Duodenal mucosa (tissue), 2 donors: ENCODE measurements at regions not wholly inside any gene's neighbourhood (a gene's known extent, or its start where the extent isn't known, plus 50 kb on each side); places are given as distances from the start of the nearest gene placed in this dataset.

ENCODE experiments used
- H3K27ac ChIP-seq: one replicate; pipeline ENCODE4 v1.7.0; 2013; ENCODE audit warnings: low read depth, low read length
- H3K27me3 ChIP-seq, 2 donors: one replicate each; pipeline ENCODE4 v1.7.0; 2013; ENCODE audit warnings: low read length in 2 of 2, control low read depth in 1 of 2; ENCODE audit not compliant: insufficient read depth in 2 of 2, control insufficient read depth in 1 of 2
- H3K36me3 ChIP-seq, 2 donors: one replicate each; pipeline ENCODE4 v1.7.0; 2013; ENCODE audit warnings: low read length in 2 of 2, control low read depth in 1 of 2; ENCODE audit not compliant: insufficient read depth in 2 of 2, control insufficient read depth in 1 of 2
- H3K4me1 ChIP-seq, 2 donors: one replicate each; pipeline ENCODE4 v1.7.0; 2013; ENCODE audit warnings: low read length in 2 of 2, control low read depth in 1 of 2; ENCODE audit not compliant: insufficient read depth in 2 of 2, control insufficient read depth in 1 of 2
- H3K4me3 ChIP-seq, 2 donors: one replicate each; pipeline ENCODE4 v1.7.0; 2013; ENCODE audit warnings: low read length in 2 of 2, low read depth in 1 of 2
- H3K9ac ChIP-seq, 2 donors: one replicate each; pipeline ENCODE4 v1.7.0; 2013; ENCODE audit warnings: low read length in 2 of 2, low read depth in 1 of 2
- H3K9me3 ChIP-seq, 2 donors: one replicate each; pipeline ENCODE4 v1.7.0; 2013; ENCODE audit warnings: low read length in 2 of 2, control low read depth in 1 of 2; ENCODE audit not compliant: control insufficient read depth in 1 of 2

DNA sequence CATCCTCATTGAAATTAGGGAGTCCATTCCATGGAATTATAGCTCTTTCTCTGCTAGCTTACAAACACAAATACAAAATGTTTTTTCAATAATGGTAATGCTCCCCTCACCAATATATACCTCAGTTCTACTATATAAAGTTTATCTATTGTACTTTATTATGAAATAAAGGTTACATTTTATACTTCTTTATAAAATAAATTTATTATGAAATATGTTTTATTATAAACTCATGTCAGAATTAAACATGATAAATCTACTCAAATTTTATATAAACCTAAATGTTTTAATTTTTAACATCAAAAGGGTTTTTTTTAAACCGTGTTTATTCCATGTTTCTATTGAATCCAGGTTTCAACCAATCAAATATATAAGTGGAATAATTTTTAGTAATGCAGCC lies 646.1 kb upstream of the PCDH20 start:
- H3K27me3 ChIP-seq: no peaks in the 10 kb centered on the region
- H3K36me3 ChIP-seq: no peaks in the 10 kb centered on the region
- no peak overlapping the region for H3K9ac ChIP-seq
- no peak overlapping the region for H3K27ac ChIP-seq
- no peaks in the 10 kb centered on the region for H3K4me1 ChIP-seq
- peaks cover 0 to 4% of the 10 kb centered on the region in 2 donors for H3K9me3 ChIP-seq
- H3K4me3 ChIP-seq: no peak overlapping the region

DNA sequence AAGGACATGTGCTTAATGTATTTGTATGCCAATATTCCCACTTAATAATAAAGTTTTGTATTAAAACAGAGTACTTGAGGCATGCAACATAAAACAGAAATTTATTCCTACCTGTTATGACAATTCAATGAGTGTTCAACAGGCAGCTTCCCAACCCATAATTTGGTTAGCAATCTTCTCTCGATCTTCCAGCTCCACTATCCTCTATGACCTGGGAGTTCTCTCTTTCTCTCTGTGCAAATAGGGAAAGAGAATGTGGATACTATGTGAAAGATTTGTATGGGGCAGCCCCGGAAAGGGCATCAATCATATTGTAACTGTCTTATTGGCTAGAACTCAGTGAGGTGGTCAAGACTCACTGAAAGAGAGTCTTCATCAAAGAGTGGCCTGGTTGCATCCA lies 644.9 kb upstream of the PCDH20 start:
- no peaks in the 10 kb centered on the region for H3K36me3 ChIP-seq
- no peak overlapping the region for H3K27ac ChIP-seq
- no peaks in the 10 kb centered on the region for H3K27me3 ChIP-seq
- no peak overlapping the region for H3K4me3 ChIP-seq
- H3K9ac ChIP-seq: no peak overlapping the region
- H3K9me3 ChIP-seq: no peaks in the 10 kb centered on the region
- no peaks in the 10 kb centered on the region for H3K4me1 ChIP-seq

DNA sequence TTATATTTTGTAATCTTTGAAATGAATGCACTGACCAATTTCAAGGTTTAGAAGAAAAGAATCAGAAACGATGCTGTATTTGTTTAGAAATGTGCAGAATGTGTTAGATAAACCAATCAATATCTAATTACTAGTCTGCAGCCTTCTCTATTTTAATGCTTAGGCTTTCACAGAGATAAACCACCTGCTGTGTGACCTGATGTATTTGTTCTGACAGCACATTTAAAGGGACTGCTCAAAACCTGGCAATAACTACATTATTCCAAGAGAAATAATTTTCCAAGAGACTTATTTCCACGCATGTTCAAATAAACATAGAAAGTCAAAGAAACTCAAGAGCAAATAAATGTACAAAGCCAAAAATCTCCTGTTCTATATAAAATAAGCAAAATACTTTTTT lies 641.6 kb upstream of the PCDH20 start:
- no peak overlapping the region for H3K27ac ChIP-seq
- no peaks in the 10 kb centered on the region for H3K27me3 ChIP-seq
- no peak overlapping the region for H3K9ac ChIP-seq
- H3K4me3 ChIP-seq: no peak overlapping the region
- H3K4me1 ChIP-seq: no peaks in the 10 kb centered on the region
- H3K36me3 ChIP-seq: no peaks in the 10 kb centered on the region
- no peaks in the 10 kb centered on the region for H3K9me3 ChIP-seq

DNA sequence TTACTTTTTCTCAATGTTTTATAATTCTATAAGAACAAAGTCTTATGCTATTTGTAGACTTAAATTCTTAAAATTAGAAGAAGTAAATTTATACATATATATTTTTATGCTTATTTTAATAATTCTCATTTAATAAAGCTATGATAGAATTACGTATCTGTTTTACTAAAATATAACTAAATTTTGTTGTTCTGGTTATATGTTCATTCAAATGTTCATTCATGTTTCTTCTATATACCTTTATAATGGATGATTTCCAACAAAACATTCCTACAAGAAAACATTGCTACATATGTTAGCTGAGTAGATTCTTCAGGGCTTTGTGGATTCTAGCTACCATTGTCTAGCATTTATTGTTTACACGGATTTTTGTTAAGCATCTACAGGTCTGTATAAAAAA lies 634.3 kb upstream of the PCDH20 start:
- no peaks in the 10 kb centered on the region for H3K4me1 ChIP-seq
- no peak overlapping the region for H3K9ac ChIP-seq
- H3K9me3 ChIP-seq: peaks cover 6 to 11% of the 10 kb centered on the region in 2 donors
- H3K27me3 ChIP-seq: no peaks in the 10 kb centered on the region
- H3K27ac ChIP-seq: no peak overlapping the region
- no peak overlapping the region for H3K4me3 ChIP-seq
- no peaks in the 10 kb centered on the region for H3K36me3 ChIP-seq

DNA sequence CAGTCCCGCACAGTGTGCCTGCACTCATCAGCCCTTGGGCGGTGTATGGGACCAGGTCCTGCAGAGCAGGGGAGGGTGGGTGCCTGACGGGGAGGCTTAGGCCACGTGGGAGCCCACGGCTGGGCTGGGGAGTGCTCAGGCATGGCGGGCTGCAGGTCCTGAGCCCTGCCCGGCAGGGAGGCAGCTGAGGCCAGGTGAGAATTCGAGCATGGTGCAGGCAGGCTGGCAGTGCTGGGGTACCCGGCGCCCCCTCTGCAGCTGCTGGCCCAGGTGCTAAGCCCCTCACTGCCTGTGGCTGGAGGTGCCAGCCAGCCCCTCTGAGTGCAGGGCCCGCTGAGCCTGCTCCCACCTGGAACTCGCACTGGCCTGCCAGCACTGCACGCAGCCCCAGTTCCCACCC lies 630.9 kb upstream of the PCDH20 start:
- Histone ChIP-seq H3K9me3 (peaks cover 3 to 7% of the 10 kb centered on the region in 2 donors), H3K4me1 (no peaks in the 10 kb centered on the region), H3K9ac (no peak overlapping the region), H3K27me3 (no peaks in the 10 kb centered on the region), H3K4me3 (no peak overlapping the region), H3K36me3 (no peaks in the 10 kb centered on the region), H3K27ac (no peak overlapping the region)

DNA sequence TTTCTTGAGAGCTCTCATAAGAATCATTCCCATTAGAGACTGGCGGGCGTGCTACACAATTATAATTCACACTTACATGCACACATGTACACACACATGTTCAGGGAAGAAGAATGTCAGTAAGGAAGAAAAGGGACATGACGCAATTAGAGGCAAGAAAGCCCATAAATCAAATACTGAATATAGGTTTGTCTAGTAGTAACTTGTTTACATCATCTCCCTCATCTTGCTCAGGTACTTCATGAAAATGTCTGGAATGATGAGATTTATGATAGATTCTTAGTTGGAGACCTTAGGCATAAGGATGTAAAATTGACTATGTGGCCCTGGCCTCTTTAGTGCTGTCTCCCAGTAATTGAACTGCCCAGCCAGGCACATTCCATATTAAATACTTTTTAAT lies 628.0 kb upstream of the PCDH20 start:
- H3K36me3 ChIP-seq: no peaks in the 10 kb centered on the region
- no peaks in the 10 kb centered on the region for H3K4me1 ChIP-seq
- H3K27me3 ChIP-seq: no peaks in the 10 kb centered on the region
- H3K9ac ChIP-seq: no peak overlapping the region
- no peak overlapping the region for H3K4me3 ChIP-seq
- H3K9me3 ChIP-seq: peaks cover 3 to 4% of the 10 kb centered on the region in 2 donors
- no peak overlapping the region for H3K27ac ChIP-seq

DNA sequence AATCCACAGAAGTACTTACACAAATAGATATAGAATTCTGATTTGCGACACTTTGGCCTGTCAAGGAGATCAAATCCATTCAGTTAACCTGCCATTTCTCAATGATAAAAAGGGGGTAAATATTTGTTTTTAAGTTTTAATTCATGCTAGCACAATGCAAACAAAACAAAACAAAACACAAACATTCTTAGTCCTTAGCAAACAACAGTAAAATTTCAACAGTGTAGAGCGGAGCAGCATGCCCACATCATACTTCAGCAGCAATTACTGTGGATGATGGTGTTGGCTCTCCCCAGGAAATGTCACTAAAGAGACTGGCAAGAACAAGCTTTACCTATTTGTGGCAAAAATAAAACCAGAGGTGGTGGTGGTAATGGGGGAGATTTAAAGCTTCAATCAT lies 625.2 kb upstream of the PCDH20 start:
- H3K27ac ChIP-seq: no peak overlapping the region

DNA sequence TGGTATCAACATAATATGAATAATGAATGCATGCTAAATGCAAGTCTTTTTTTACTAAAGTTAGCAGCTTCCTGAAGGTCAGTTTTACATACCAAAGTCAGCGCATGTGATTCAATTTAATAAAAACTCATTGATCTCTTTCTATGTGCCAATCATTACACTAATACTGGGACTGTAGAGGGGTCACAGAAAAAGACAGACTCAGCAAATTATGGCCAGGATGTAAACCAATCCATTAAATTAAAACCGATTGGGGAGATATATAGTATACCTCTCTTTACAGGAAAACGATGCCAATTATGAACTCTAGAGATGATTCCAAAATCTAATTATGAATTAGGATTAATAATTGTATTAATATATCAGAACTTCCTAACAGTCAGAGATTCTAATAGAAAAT lies 624.4 kb upstream of the PCDH20 start:
- no peak overlapping the region for H3K4me3 ChIP-seq
- no peaks in the 10 kb centered on the region for H3K36me3 ChIP-seq

More for the DNA sequence above, 625.2 kb upstream of the PCDH20 start:
- Histone ChIP-seq H3K9me3 (peaks cover 0 to 4% of the 10 kb centered on the region in 2 donors), H3K27me3 (no peaks in the 10 kb centered on the region), H3K4me3 (no peak overlapping the region), H3K36me3 (no peaks in the 10 kb centered on the region), H3K9ac (no peak overlapping the region), H3K4me1 (no peaks in the 10 kb centered on the region)

DNA sequence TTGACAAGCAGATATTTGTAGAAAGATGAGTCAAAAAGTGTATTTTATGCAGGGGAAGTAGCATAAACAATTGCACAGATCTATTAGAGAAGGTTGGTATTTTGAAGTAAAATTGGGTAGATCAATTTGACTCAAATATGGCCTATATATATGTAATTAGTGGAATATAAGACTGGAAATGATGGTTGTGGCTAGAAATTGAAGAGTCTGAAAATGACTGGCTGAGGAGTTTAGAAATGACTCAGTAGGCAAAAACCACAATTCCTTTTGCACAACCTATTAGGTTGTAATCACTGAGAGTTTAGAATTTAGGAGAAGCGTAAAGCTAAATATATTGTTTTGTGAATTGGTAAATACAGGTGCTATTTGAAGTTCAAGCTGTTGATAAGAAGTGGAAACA lies 622.6 kb upstream of the PCDH20 start:
- no peak overlapping the region for H3K4me3 ChIP-seq
- H3K4me1 ChIP-seq: no peaks in the 10 kb centered on the region
- no peak overlapping the region for H3K27ac ChIP-seq
- H3K27me3 ChIP-seq: no peaks in the 10 kb centered on the region
- no peaks in the 10 kb centered on the region for H3K36me3 ChIP-seq
- no peaks in the 10 kb centered on the region for H3K9me3 ChIP-seq
- H3K9ac ChIP-seq: no peak overlapping the region

More for the DNA sequence above, 624.4 kb upstream of the PCDH20 start:
- Histone ChIP-seq H3K27me3 (no peaks in the 10 kb centered on the region), H3K4me1 (no peaks in the 10 kb centered on the region), H3K9me3 (no peaks in the 10 kb centered on the region), H3K27ac (no peak overlapping the region), H3K9ac (no peak overlapping the region)

DNA sequence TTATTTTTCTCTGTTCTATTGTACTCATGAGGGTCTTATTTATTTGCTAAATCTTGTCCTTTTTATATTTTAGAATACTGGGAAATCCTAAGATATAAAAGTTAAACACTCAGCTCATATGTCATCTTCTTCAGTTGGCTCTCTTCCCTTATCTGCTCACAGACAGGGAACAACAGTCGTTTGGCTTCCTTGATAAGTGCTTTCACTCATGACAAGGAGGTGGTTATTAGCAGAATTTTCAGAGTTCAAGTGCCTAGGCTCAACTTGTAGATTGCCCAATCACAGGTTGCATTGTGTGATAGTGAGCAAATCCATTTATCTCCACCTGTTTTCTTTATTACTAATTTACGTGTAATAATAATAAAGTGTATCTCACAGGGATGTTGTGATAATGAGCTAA lies 620.3 kb upstream of the PCDH20 start:
- no peak overlapping the region for H3K27ac ChIP-seq
- no peaks in the 10 kb centered on the region for H3K4me1 ChIP-seq
- no peaks in the 10 kb centered on the region for H3K36me3 ChIP-seq
- no peaks in the 10 kb centered on the region for H3K9me3 ChIP-seq
- H3K27me3 ChIP-seq: no peaks in the 10 kb centered on the region
- no peak overlapping the region for H3K4me3 ChIP-seq
- no peak overlapping the region for H3K9ac ChIP-seq

DNA sequence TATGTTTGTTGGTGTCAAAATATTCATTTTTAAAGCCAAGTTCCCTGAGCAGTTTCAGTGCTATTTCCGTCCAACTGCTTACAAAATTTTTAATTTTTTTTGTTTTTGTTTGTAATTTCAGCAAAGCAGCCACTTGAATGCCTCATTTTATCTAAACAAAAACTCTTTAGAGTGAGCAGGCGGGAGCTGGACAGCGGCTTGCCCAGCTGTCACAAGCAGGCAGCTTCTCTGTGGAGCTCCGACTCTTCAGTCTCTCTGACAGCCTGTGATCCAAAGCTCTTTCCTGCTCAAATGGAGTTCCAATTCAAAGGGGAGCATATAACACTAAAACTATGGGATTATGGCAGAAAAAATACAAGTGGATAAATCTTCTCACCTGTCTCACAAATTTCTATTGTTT lies 618.3 kb upstream of the PCDH20 start:
- no peak overlapping the region for H3K9ac ChIP-seq
- H3K4me3 ChIP-seq: no peak overlapping the region
- no peaks in the 10 kb centered on the region for H3K4me1 ChIP-seq
- H3K27ac ChIP-seq: no peak overlapping the region
- H3K27me3 ChIP-seq: no peaks in the 10 kb centered on the region
- H3K9me3 ChIP-seq: no peaks in the 10 kb centered on the region
- no peaks in the 10 kb centered on the region for H3K36me3 ChIP-seq
